ENCODE measurements at regions not wholly inside any gene's neighbourhood (a gene's known extent, or its start where the extent isn't known, plus 50 kb on each side); places are given as distances from the start of the nearest gene placed in this dataset.

DNA sequence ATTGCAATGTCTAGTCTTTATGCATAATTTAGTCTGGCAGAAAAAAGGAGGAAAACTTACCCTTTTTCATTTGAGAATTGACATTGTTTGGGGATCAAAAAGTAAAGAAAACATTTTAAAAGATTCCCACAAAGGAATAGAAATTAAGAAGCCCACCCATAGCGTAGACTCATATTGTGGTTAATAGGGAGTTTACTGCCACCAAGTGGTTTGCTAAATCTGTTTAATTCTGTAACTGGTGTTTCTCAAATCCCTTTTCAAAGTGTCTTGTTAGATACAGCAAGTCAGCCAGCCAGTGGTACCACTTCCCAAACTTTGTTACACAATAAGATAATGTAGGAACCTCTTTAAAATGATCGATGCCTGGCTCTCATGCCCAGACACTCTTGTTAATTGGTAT is 180.3 kb downstream of the IPO8 start:
- Histone ChIP-seq H2BK15ac (ENCODE audit: low read depth, low read length) (no peak overlapping the region), H3K27ac (ENCODE audit: insufficient read depth, low read length) (no peak overlapping the region), H4K5ac (ENCODE audit: low read depth, low read length) (no peak overlapping the region), H3K56ac (ENCODE audit: extremely low read depth, insufficient read depth, low read length) (no peak overlapping the region), H2BK20ac (ENCODE audit: low read depth, low read length) (no peak overlapping the region), H2BK5ac (ENCODE audit: low read depth, low read length, poor library complexity, severe bottlenecking) (no peak overlapping the region), H3K79me1 (ENCODE audit: low read depth in 1 of 2, low read length in 2 of 2) (no peaks in the 10 kb centered on the region), H3K27me3 (ENCODE audit: control insufficient read depth, insufficient read depth, low read length) (no peaks in the 10 kb centered on the region), H3K23ac (ENCODE audit: low read depth, low read length) (no peak overlapping the region), H4K8ac (ENCODE audit: low read depth in 2 of 2, low read length in 2 of 2) (no peak overlapping the region), H2AK5ac (ENCODE audit: low read depth, low read length) (no peak overlapping the region), H3K36me3 (ENCODE audit: control insufficient read depth, insufficient read depth, low read length) (no peaks in the 10 kb centered on the region), H3K9me1 (ENCODE audit: insufficient read depth, low read length) (no peaks in the 10 kb centered on the region), H3K4me3 (ENCODE audit: insufficient read depth, low read depth, low read length) (no peak overlapping the region), H3K4ac (ENCODE audit: low read depth, low read length) (no peak overlapping the region), H2AK9ac (replicated peaks; ENCODE audit: low read depth, low read length, poor library complexity) (no peak overlapping the region), H2AFZ (replicated peaks; ENCODE audit: low read length, poor library complexity) (no peak overlapping the region), H3K14ac (replicated peaks; ENCODE audit: low read depth, low read length) (no peak overlapping the region), H4K20me1 (ENCODE audit: insufficient read depth, low read length) (no peaks in the 10 kb centered on the region), H2BK120ac (ENCODE audit: low read depth, low read length) (no peak overlapping the region), H3K9ac (ENCODE audit: low read depth, low read length) (no peak overlapping the region), H3K18ac (ENCODE audit: low read depth, low read length) (no peak overlapping the region), H3K9me3 (ENCODE audit: control insufficient read depth, insufficient read depth, low read length) (no peaks in the 10 kb centered on the region), H3K4me1 (ENCODE audit: control insufficient read depth, insufficient read depth, low read length) (no peaks in the 10 kb centered on the region), H3K4me2 (ENCODE audit: low read depth, low read length) (no peak overlapping the region), H4K91ac (ENCODE audit: insufficient read depth, low read depth, low read length) (no peak overlapping the region)
- no peak for DNase-seq
- TF ChIP-seq, protein P1, sequence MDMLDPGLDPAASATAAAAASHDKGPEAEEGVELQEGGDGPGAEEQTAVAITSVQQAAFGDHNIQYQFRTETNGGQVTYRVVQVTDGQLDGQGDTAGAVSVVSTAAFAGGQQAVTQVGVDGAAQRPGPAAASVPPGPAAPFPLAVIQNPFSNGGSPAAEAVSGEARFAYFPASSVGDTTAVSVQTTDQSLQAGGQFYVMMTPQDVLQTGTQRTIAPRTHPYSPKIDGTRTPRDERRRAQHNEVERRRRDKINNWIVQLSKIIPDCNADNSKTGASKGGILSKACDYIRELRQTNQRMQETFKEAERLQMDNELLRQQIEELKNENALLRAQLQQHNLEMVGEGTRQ (IDR thresholded peaks at IDR 0.05; ENCODE audit: low read depth, low read length), result no peak
- TF ChIP-seq, protein P2, sequence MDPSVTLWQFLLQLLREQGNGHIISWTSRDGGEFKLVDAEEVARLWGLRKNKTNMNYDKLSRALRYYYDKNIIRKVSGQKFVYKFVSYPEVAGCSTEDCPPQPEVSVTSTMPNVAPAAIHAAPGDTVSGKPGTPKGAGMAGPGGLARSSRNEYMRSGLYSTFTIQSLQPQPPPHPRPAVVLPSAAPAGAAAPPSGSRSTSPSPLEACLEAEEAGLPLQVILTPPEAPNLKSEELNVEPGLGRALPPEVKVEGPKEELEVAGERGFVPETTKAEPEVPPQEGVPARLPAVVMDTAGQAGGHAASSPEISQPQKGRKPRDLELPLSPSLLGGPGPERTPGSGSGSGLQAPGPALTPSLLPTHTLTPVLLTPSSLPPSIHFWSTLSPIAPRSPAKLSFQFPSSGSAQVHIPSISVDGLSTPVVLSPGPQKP (IDR thresholded peaks at IDR 0.05; ENCODE audit: borderline replicate concordance, low read depth, low read length), result no peak
- TF ChIP-seq MAFK (IDR thresholded peaks at IDR 0.05; ENCODE audit: low read depth, low read length) (no peak), CEBPB (IDR thresholded peaks at IDR 0.05; ENCODE audit: low read depth, low read length) (no peak), SMC3 (IDR thresholded peaks at IDR 0.05; ENCODE audit: low read depth, low read length) (no peak), MXI1 (IDR thresholded peaks at IDR 0.05; ENCODE audit: borderline replicate concordance, low read depth, low read length) (no peak), FOS (IDR thresholded peaks at IDR 0.05; ENCODE audit: low read depth, low read length) (no peak)
- TF ChIP-seq, protein P3, sequence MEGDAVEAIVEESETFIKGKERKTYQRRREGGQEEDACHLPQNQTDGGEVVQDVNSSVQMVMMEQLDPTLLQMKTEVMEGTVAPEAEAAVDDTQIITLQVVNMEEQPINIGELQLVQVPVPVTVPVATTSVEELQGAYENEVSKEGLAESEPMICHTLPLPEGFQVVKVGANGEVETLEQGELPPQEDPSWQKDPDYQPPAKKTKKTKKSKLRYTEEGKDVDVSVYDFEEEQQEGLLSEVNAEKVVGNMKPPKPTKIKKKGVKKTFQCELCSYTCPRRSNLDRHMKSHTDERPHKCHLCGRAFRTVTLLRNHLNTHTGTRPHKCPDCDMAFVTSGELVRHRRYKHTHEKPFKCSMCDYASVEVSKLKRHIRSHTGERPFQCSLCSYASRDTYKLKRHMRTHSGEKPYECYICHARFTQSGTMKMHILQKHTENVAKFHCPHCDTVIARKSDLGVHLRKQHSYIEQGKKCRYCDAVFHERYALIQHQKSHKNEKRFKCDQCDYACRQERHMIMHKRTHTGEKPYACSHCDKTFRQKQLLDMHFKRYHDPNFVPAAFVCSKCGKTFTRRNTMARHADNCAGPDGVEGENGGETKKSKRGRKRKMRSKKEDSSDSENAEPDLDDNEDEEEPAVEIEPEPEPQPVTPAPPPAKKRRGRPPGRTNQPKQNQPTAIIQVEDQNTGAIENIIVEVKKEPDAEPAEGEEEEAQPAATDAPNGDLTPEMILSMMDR (conservative IDR thresholded peaks at IDR 0.05; ENCODE audit: low read depth, low read length), result 0 out of 2 replicates have a peak, but pooled peaks have one; percentile 19
- CTCF ChIA-PET, result no interaction called here
- BruUV-seq (replicated peaks), result no TSS peak
- whole genome bisulfite sequencing, 2 experiments (ENCODE audit: extremely low coverage in 2 of 2, insufficient read length in 1 of 2), result no CpG with 5 or more reads among the region's 2 CpGs
- dilution Hi-C loops (cut with HindIII; ENCODE audit: low sequenced_read_pairs, unreplicated experiment), result no loop called here
- ATAC-seq (ENCODE audit: low read depth), result no peak; the same call in 1 of the 2 replicates
- in situ Hi-C loops (cut with MboI; ENCODE audit: low sequenced_read_pairs), result no loop called here
- POLR2A ChIA-PET (ENCODE audit: unreplicated experiment), result no interaction called here
- intact Hi-C loops (cut with micrococcal nuclease), result loop anchor here (10.0 kb wide), 1 partner anchor 731 kb away; the partner anchor contains the start of gene TMTC1
